HEK293 (cell line): ENCODE measurements at regions not wholly inside any gene's neighbourhood (a gene's known extent, or its start where the extent isn't known, plus 50 kb on each side); places are given as distances from the start of the nearest gene placed in this dataset.

ENCODE experiments used
- CTCF ChIA-PET: fragments of 350-600 bp; formaldehyde crosslinking; extraction: SDS; loops from one replicate; lab custom pipeline; 2021; ENCODE audit warnings: antibody characterized with exemption; lab: Yijun Ruan, JAX
- POLR2A ChIA-PET: fragments of 300-600 bp; formaldehyde crosslinking; extraction: SDS; loops from one replicate; lab custom pipeline; 2020; ENCODE audit warnings: antibody characterized with exemption, inconsistent platforms; lab: Yijun Ruan, JAX
- H3K27ac ChIP-seq: fragments of 200-500 bp; sonication (Bioruptor generic); 2 replicates; pipeline ENCODE4 v1.5.1; 2014; ENCODE audit warnings: low read depth, low read length, control low read depth, inconsistent platforms; ENCODE audit errors: extremely low read depth
- H3K36me3 ChIP-seq, 2 experiments: fragments of 200-500 bp in 1 of 2; sonication (Bioruptor generic) in 1 of 2; 1 replicate in 1 of 2; 2 replicates in 1 of 2; pipeline ENCODE4 v1.5.1; 2014 to 2017; ENCODE audit warnings: inconsistent platforms in 2 of 2, low read length in 2 of 2; ENCODE audit not compliant: control insufficient read depth in 2 of 2, insufficient read depth in 1 of 2
- H3K4me1 ChIP-seq: fragments of 200-500 bp; sonication (Bioruptor generic); 2 replicates; pipeline ENCODE4 v1.5.1; 2014; ENCODE audit warnings: mild to moderate bottlenecking, low read length, inconsistent platforms; ENCODE audit not compliant: control insufficient read depth, insufficient read depth
- H3K4me3 ChIP-seq: 2 replicates; pipeline ENCODE4 v1.5.1; 2011; ENCODE audit warnings: low read depth, mild to moderate bottlenecking, control low read depth, low read length, moderate library complexity
- H3K9me3 ChIP-seq: fragments of 200-500 bp; sonication (Bioruptor generic); 2 replicates; pipeline ENCODE4 v1.5.1; 2014; ENCODE audit warnings: low read depth, low read length, inconsistent platforms; ENCODE audit not compliant: control insufficient read depth, insufficient read depth
- GFI1B ChIP-seq: fragments of 450-650 bp; formaldehyde crosslinking; IDR thresholded peaks from 2 replicates; pipeline ENCODE4 v1.5.1; 2016; ENCODE audit warnings: missing biosample characterization, missing genetic modification characterization
- GLIS2 ChIP-seq: fragments of 450-650 bp; formaldehyde crosslinking; IDR thresholded peaks from 2 replicates; pipeline ENCODE4 v1.5.1; 2016; ENCODE audit warnings: missing biosample characterization, missing genetic modification characterization
- HOXA7 ChIP-seq: sonication (generic); formaldehyde crosslinking; IDR thresholded peaks from 2 replicates; pipeline ENCODE4 v1.8.1; 2022; ENCODE audit warnings: missing genetic modification reagents, borderline replicate concordance
- HOXC10 ChIP-seq: sonication (generic); formaldehyde crosslinking; IDR thresholded peaks from 2 replicates; pipeline ENCODE4 v1.8.1; 2023; ENCODE audit warnings: mild to moderate bottlenecking, missing genetic modification reagents
- HOXD13 ChIP-seq: sonication (generic); formaldehyde crosslinking; IDR thresholded peaks from 2 replicates; pipeline ENCODE4 v1.8.0; 2022; ENCODE audit warnings: missing genetic modification reagents, borderline replicate concordance
- KLF16 ChIP-seq: fragments of 450-650 bp; formaldehyde crosslinking; IDR thresholded peaks from 2 replicates; pipeline ENCODE4 v1.5.1; 2017; ENCODE audit warnings: missing biosample characterization, missing genetic modification characterization
- MEIS1 ChIP-seq: sonication (generic); formaldehyde crosslinking; IDR thresholded peaks from 2 replicates; pipeline ENCODE4 v1.8.1; 2022; ENCODE audit warnings: missing genetic modification reagents, mild to moderate bottlenecking, borderline replicate concordance
- PRDM6 ChIP-seq: fragments of 450-650 bp; formaldehyde crosslinking; IDR thresholded peaks from 2 replicates; pipeline ENCODE4 v1.5.1; 2017; ENCODE audit warnings: missing biosample characterization, missing genetic modification characterization
- REPIN1 ChIP-seq: fragments of 450-650 bp; formaldehyde crosslinking; IDR thresholded peaks from 2 replicates; pipeline ENCODE4 v1.5.1; 2017; ENCODE audit warnings: missing biosample characterization, missing genetic modification characterization, low read depth
- SETDB1 ChIP-seq: IDR thresholded peaks from one replicate; pipeline ENCODE4 v1.6.1; 2017; ENCODE audit warnings: mild to moderate bottlenecking, low read length, moderate library complexity, mixed read lengths; ENCODE audit not compliant: insufficient read length
- ZBTB44 ChIP-seq: fragments of 450-650 bp; IDR thresholded peaks from 2 replicates; pipeline ENCODE4 v1.5.1; 2018; ENCODE audit warnings: missing biosample characterization, mild to moderate bottlenecking, missing genetic modification characterization
- ZBTB6 ChIP-seq: fragments of 450-650 bp; formaldehyde crosslinking; IDR thresholded peaks from 2 replicates; pipeline ENCODE4 v1.5.1; 2017; ENCODE audit warnings: missing biosample characterization, missing genetic modification characterization
- ZNF114 ChIP-seq: fragments of 450-650 bp; formaldehyde crosslinking; IDR thresholded peaks from 2 replicates; pipeline ENCODE4 v1.5.0; 2017; ENCODE audit warnings: missing biosample characterization, missing genetic modification characterization
- ZNF211 ChIP-seq: fragments of 450-650 bp; formaldehyde crosslinking; IDR thresholded peaks from 2 replicates; pipeline ENCODE4 v1.5.1; 2016; ENCODE audit warnings: low read depth, missing biosample characterization, missing genetic modification characterization
- ZNF223 ChIP-seq: fragments of 450-650 bp; formaldehyde crosslinking; IDR thresholded peaks from 2 replicates; pipeline ENCODE4 v1.5.1; 2016; ENCODE audit warnings: missing biosample characterization, missing genetic modification characterization
- ZNF324 ChIP-seq: fragments of 450-650 bp; formaldehyde crosslinking; IDR thresholded peaks from 2 replicates; pipeline ENCODE4 v1.5.1; 2016; ENCODE audit warnings: missing biosample characterization, missing genetic modification characterization
- ZNF362 ChIP-seq: fragments of 450-650 bp; formaldehyde crosslinking; IDR thresholded peaks from 2 replicates; pipeline ENCODE4 v1.5.1; 2016; ENCODE audit warnings: missing biosample characterization, missing genetic modification characterization
- ZNF37A ChIP-seq: fragments of 450-650 bp; IDR thresholded peaks from 2 replicates; pipeline ENCODE4 v1.5.1; 2018; ENCODE audit warnings: missing biosample characterization, missing genetic modification characterization
- ZNF48 ChIP-seq: fragments of 450-650 bp; formaldehyde crosslinking; IDR thresholded peaks from 2 replicates; pipeline ENCODE4 v1.5.1; 2016; ENCODE audit warnings: missing biosample characterization, missing genetic modification characterization
- ZNF488 ChIP-seq: fragments of 450-650 bp; formaldehyde crosslinking; IDR thresholded peaks from 2 replicates; pipeline ENCODE4 v1.5.1; 2016; ENCODE audit warnings: missing biosample characterization, missing genetic modification characterization
- ZNF521 ChIP-seq: fragments of 450-650 bp; formaldehyde crosslinking; IDR thresholded peaks from 2 replicates; pipeline ENCODE4 v1.5.1; 2017; ENCODE audit warnings: missing biosample characterization, mild to moderate bottlenecking, missing genetic modification characterization
- ZNF600 ChIP-seq: fragments of 450-650 bp; formaldehyde crosslinking; IDR thresholded peaks from 2 replicates; pipeline ENCODE4 v1.5.1; 2016; ENCODE audit warnings: missing biosample characterization, missing genetic modification characterization
- ZNF707 ChIP-seq: fragments of 450-650 bp; formaldehyde crosslinking; IDR thresholded peaks from 2 replicates; pipeline ENCODE4 v1.5.1; 2016; ENCODE audit warnings: missing biosample characterization, missing genetic modification characterization
- ZNF777 ChIP-seq: fragments of 450-650 bp; formaldehyde crosslinking; IDR thresholded peaks from 2 replicates; pipeline ENCODE4 v1.5.1; 2017; ENCODE audit warnings: missing biosample characterization, missing genetic modification characterization, borderline replicate concordance
- ZNF843 ChIP-seq: fragments of 450-650 bp; formaldehyde crosslinking; IDR thresholded peaks from 2 replicates; pipeline ENCODE4 v1.5.1; 2016; ENCODE audit warnings: missing biosample characterization, missing genetic modification characterization
- ZXDB ChIP-seq: fragments of 450-650 bp; formaldehyde crosslinking; IDR thresholded peaks from 2 replicates; pipeline ENCODE4 v1.5.1; 2016; ENCODE audit warnings: missing biosample characterization, missing genetic modification characterization

- H3K4me3 ChIP-seq, result no peak overlapping the region
- POLR2A ChIA-PET, result no interaction called here
- TF ChIP-seq PRDM6 (tag by site-specific recombination) (no peak), ZNF223 (tag by site-specific recombination) (no peak), ZNF777 (tag by site-specific recombination) (no peak), GLIS2 (tag by site-specific recombination) (no peak), ZXDB (no peak), KLF16 (tag by site-specific recombination) (no peak), ZNF362 (no peak), MEIS1 (CRISPR knock-in tag) (no peak), ZNF488 (no peak), ZNF324 (tag by site-specific recombination) (no peak), SETDB1 (no peak), ZBTB6 (no peak), ZNF707 (tag by site-specific recombination) (no peak), HOXD13 (CRISPR knock-in tag) (no peak), ZNF211 (tag by site-specific recombination) (no peak), ZNF521 (tag by site-specific recombination) (no peak), HOXC10 (CRISPR knock-in tag) (no peak), ZNF48 (tag by site-specific recombination) (no peak)
- H3K27ac ChIP-seq, result no peak overlapping the region
- H3K36me3 ChIP-seq, result no peaks in the 10 kb centered on the region
- no peaks in the 10 kb centered on the region for H3K9me3 ChIP-seq
- H3K4me1 ChIP-seq, result no peaks in the 10 kb centered on the region
- CTCF ChIA-PET, result no interaction called here
These were observed 735.6 kb downstream of the EPHA7 start for GRCh38 chr6:92683748-92684147.

GRCh38 chr6:92682516-92683398 is 736.6 kb downstream of the EPHA7 start:
- H3K27ac ChIP-seq, result no peak overlapping the region
- no peaks in the 10 kb centered on the region for H3K4me1 ChIP-seq
- H3K9me3 ChIP-seq, result no peaks in the 10 kb centered on the region
- H3K36me3 ChIP-seq, result no peaks in the 10 kb centered on the region
- ChIA-PET CTCF (no interaction called here), POLR2A (no interaction called here)
- no peak overlapping the region for H3K4me3 ChIP-seq
- TF ChIP-seq ZNF37A, result no peak
- TF ChIP-seq HOXA7 (CRISPR knock-in tag), result no peak
- no peak for TF ChIP-seq ZNF223 (tag by site-specific recombination)
- TF ChIP-seq REPIN1 (tag by site-specific recombination), result no peak
- TF ChIP-seq ZBTB44 (tag by site-specific recombination), result no peak
- no peak for TF ChIP-seq ZNF843 (tag by site-specific recombination)
- TF ChIP-seq GFI1B (tag by site-specific recombination), result no peak
- no peak for TF ChIP-seq ZNF114 (tag by site-specific recombination)
- no peak for TF ChIP-seq ZNF777 (tag by site-specific recombination)
- TF ChIP-seq ZNF600, result no peak
